OCI-LY7 (cell line): ENCODE measurements at regions not wholly inside any gene's neighbourhood (a gene's known extent, or its start where the extent isn't known, plus 50 kb on each side); places are given as distances from the start of the nearest gene placed in this dataset.

Experiments used
- EZH2phosphoT487 ChIP-seq: fragments of 200-600 bp; sonication (generic); IDR thresholded peaks from 2 replicates; pipeline ENCODE4 v1.6.1; 2018; ENCODE audit warnings: low read depth, borderline replicate concordance, mild to moderate bottlenecking, mixed run types, antibody characterized with exemption, low read length, moderate library complexity, mixed read lengths
- TF ChIP-seq, protein P1 (sequence below): fragments of 200-600 bp; sonication (generic); conservative IDR thresholded peaks from 2 replicates; pipeline ENCODE4 v1.5.1; 2014; ENCODE audit warnings: mild to moderate bottlenecking, antibody characterized with exemption, low read length, moderate library complexity, mixed read lengths

DNA sequence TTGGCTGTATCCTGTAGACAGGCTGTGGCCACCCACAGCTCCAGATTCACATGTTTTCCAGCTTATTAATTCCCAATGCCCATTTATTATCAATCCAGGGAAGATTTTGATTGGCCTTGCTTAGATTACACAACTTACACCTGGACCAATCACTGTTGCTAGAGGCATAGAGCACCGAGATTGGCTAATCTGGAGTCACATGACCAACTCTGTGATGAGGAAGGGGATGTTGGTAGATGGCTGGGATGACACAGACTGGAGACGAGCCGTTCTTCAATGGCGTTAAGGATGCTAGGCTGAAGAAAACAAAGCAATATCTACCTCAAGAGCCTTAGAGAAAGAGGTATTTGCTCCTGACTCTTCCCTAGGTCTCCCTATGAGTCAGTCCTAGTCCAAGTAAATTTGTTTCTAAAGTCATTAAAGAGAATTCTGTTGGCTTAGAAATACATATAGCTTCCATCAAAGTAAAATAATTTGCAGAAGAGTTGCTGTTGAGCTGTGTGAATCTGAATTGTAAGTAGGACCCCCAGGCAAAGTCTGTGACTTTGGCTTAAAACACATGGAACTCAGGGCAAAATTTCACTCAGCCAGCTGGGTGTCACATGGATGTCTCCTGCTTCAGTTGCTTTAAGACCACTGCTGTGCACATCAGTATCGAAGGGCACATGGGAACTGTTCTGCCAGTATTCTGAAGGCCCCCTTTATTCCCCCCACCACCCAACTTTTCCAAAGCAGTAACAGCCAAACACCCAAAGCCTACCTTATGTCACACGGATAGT lies 326.4 kb upstream of the KLF4 start:
- TF ChIP-seq, protein P1, sequence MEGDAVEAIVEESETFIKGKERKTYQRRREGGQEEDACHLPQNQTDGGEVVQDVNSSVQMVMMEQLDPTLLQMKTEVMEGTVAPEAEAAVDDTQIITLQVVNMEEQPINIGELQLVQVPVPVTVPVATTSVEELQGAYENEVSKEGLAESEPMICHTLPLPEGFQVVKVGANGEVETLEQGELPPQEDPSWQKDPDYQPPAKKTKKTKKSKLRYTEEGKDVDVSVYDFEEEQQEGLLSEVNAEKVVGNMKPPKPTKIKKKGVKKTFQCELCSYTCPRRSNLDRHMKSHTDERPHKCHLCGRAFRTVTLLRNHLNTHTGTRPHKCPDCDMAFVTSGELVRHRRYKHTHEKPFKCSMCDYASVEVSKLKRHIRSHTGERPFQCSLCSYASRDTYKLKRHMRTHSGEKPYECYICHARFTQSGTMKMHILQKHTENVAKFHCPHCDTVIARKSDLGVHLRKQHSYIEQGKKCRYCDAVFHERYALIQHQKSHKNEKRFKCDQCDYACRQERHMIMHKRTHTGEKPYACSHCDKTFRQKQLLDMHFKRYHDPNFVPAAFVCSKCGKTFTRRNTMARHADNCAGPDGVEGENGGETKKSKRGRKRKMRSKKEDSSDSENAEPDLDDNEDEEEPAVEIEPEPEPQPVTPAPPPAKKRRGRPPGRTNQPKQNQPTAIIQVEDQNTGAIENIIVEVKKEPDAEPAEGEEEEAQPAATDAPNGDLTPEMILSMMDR, result no peak
- TF ChIP-seq EZH2phosphoT487, result no peak
